H1 (cell line): ENCODE measurements at regions not wholly inside any gene's neighbourhood (a gene's known extent, or its start where the extent isn't known, plus 50 kb on each side); places are given as distances from the start of the nearest gene placed in this dataset.

Experiments
- CTCF ChIA-PET: fragments of 300-600 bp; sonication (Branson Sonifier 250); formaldehyde crosslinking; loops from one replicate; lab custom pipeline; 2021; ENCODE audit not compliant: partially characterized antibody; lab: Charles Lee
- POLR2A ChIA-PET: fragments of 300-600 bp; sonication (Branson Sonifier 250); formaldehyde crosslinking; loops from one replicate; lab custom pipeline; 2021; ENCODE audit warnings: inconsistent platforms; ENCODE audit not compliant: partially characterized antibody; lab: Charles Lee
- DNase-seq, 2 experiments: peaks; one replicate each; pipeline versions ENCODE4 v3.0.0 to v3.0.0-alpha.2; 2010 to 2022; ENCODE audit warnings: low spot score in 2 of 2, low read depth in 1 of 2, mixed read lengths in 1 of 2
- FAIRE-seq: peaks from 2 replicates; lab custom pipeline; 2011; peaks lifted over from hg19 to GRCh38; lab: Jason Lieb, UNC
- H2AFZ ChIP-seq: 2 replicates; pipeline ENCODE4 v1.8.1; 2012; ENCODE audit warnings: low read length, inconsistent platforms
- H2AK5ac ChIP-seq: 2 replicates; pipeline ENCODE4 v1.6.1; 2013; ENCODE audit warnings: low read depth, low read length
- H2BK120ac ChIP-seq: replicated peaks from 2 replicates; pipeline ENCODE3; 2013; ENCODE audit warnings: low read depth, low read length, inconsistent platforms
- H2BK12ac ChIP-seq: 2 replicates; pipeline ENCODE4 v1.6.1; 2013; ENCODE audit warnings: low read depth, low read length
- H2BK15ac ChIP-seq: 2 replicates; pipeline ENCODE4 v1.6.1; 2013; ENCODE audit warnings: low read length
- H2BK20ac ChIP-seq: 2 replicates; pipeline ENCODE4 v1.6.1; 2013; ENCODE audit warnings: low read length
- H2BK5ac ChIP-seq: 2 replicates; pipeline ENCODE4 v1.6.1; 2013; ENCODE audit warnings: low read depth, low read length
- H3K14ac ChIP-seq: 2 replicates; pipeline ENCODE4 v1.6.1; 2013; ENCODE audit warnings: inconsistent platforms; ENCODE audit not compliant: insufficient read length
- H3K18ac ChIP-seq: 2 replicates; pipeline ENCODE4 v1.6.1; 2013; ENCODE audit warnings: low read length; ENCODE audit errors: extremely low read depth
- H3K23ac ChIP-seq: 2 replicates; pipeline ENCODE4 v1.6.1; 2013; ENCODE audit warnings: inconsistent platforms; ENCODE audit not compliant: insufficient read length
- H3K23me2 ChIP-seq: 2 replicates; pipeline ENCODE4 v1.6.1; 2013; ENCODE audit warnings: low read depth, low read length
- H3K27ac ChIP-seq: 2 replicates; pipeline ENCODE4 v1.6.1; 2011; ENCODE audit warnings: low read depth, low read length, inconsistent platforms
- H3K27me3 ChIP-seq, 4 experiments: replicated peaks in 1 of 4; 1 replicate in 1 of 4; 2 replicates in 3 of 4; pipeline versions ENCODE4 v1.6.1 to v1.8.1; 2011 to 2013; ENCODE audit warnings: low read length in 3 of 4, mild to moderate bottlenecking in 3 of 4, inconsistent platforms in 2 of 4, mixed read lengths in 2 of 4, moderate library complexity in 1 of 4; ENCODE audit not compliant: control insufficient read depth in 3 of 4, insufficient read depth in 3 of 4; ENCODE audit errors: extremely low read depth in 1 of 4
- H3K36me3 ChIP-seq, 4 experiments: 2 replicates each; pipeline versions ENCODE4 v1.6.1 to v1.8.1; 2011 to 2013; ENCODE audit warnings: mild to moderate bottlenecking in 4 of 4, low read length in 3 of 4, moderate library complexity in 2 of 4, control low read depth in 1 of 4, inconsistent platforms in 1 of 4; ENCODE audit not compliant: insufficient read depth in 4 of 4, control insufficient read depth in 2 of 4
- H3K4ac ChIP-seq: replicated peaks from 2 replicates; pipeline ENCODE3; 2013; ENCODE audit warnings: low read length, low read depth, mixed read lengths, inconsistent platforms; ENCODE audit not compliant: insufficient read length
- H3K4me1 ChIP-seq, 4 experiments: replicated peaks in 1 of 4; 1 replicate in 1 of 4; 2 replicates in 3 of 4; pipeline versions ENCODE4 v1.6.1 to v1.8.1; 2011 to 2013; ENCODE audit warnings: low read length in 3 of 4, inconsistent platforms in 2 of 4, mixed read lengths in 1 of 4; ENCODE audit not compliant: insufficient read depth in 4 of 4, control insufficient read depth in 3 of 4
- H3K4me2 ChIP-seq, 2 experiments: 2 replicates each; pipeline versions ENCODE4 v1.6.1 to v1.8.1; 2011 to 2013; ENCODE audit warnings: low read depth in 2 of 2, low read length in 2 of 2, control low read depth in 1 of 2, inconsistent platforms in 1 of 2, mild to moderate bottlenecking in 1 of 2; ENCODE audit not compliant: insufficient read depth in 1 of 2
- H3K4me3 ChIP-seq, 4 experiments: fragments of 200-600, 300-600 bp in 1 of 4; sonication (generic), shearing (Covaris generic), sonication (Bioruptor Twin) in 1 of 4; 2 replicates each; pipeline versions ENCODE4 v1.5.1 to v1.8.1; 2011 to 2016; ENCODE audit warnings: low read length in 4 of 4, low read depth in 3 of 4, control low read depth in 2 of 4, inconsistent platforms in 2 of 4, mild to moderate bottlenecking in 2 of 4, mixed read lengths in 1 of 4, moderate library complexity in 1 of 4; ENCODE audit not compliant: insufficient read depth in 2 of 4; ENCODE audit errors: extremely low read depth in 1 of 4
- H3K56ac ChIP-seq: replicated peaks from 2 replicates; pipeline ENCODE3; 2013; ENCODE audit warnings: low read depth, mild to moderate bottlenecking, mixed read lengths, low read length, inconsistent platforms; ENCODE audit not compliant: insufficient read length
- H3K79me1 ChIP-seq: 2 replicates; pipeline ENCODE4 v1.6.1; 2013; ENCODE audit warnings: low read depth, low read length, control low read depth
- H3K79me2 ChIP-seq, 2 experiments: 2 replicates each; pipeline versions ENCODE4 v1.6.1 to v1.8.1; 2012 to 2013; ENCODE audit warnings: low read length in 2 of 2, mild to moderate bottlenecking in 2 of 2, inconsistent platforms in 1 of 2; ENCODE audit not compliant: insufficient read depth in 2 of 2, control insufficient read depth in 1 of 2
- H3K9ac ChIP-seq, 4 experiments: replicated peaks in 1 of 4; 1 replicate in 1 of 4; 2 replicates in 3 of 4; pipeline versions ENCODE4 v1.6.1 to v1.8.1; 2011 to 2013; ENCODE audit warnings: low read depth in 3 of 4, low read length in 3 of 4, control low read depth in 2 of 4, mild to moderate bottlenecking in 2 of 4, moderate library complexity in 2 of 4, inconsistent platforms in 1 of 4; ENCODE audit errors: extremely low read depth in 1 of 4
- H3K9me3 ChIP-seq, 2 experiments: 2 replicates each; pipeline versions ENCODE4 v1.6.1 to v1.8.1; 2012 to 2013; ENCODE audit warnings: mild to moderate bottlenecking in 2 of 2, moderate library complexity in 2 of 2, control low read depth in 1 of 2, inconsistent platforms in 1 of 2, low read depth in 1 of 2, low read length in 1 of 2, mixed read lengths in 1 of 2; ENCODE audit not compliant: insufficient read depth in 2 of 2
- H4K20me1 ChIP-seq, 2 experiments: replicated peaks in 1 of 2; 2 replicates each; pipeline versions ENCODE3 to v1.8.1; 2011 to 2013; ENCODE audit warnings: inconsistent platforms in 2 of 2, low read length in 2 of 2, mild to moderate bottlenecking in 1 of 2; ENCODE audit not compliant: insufficient read depth in 2 of 2, control insufficient read depth in 1 of 2
- H4K5ac ChIP-seq: 2 replicates; pipeline ENCODE4 v1.6.1; 2013; ENCODE audit warnings: low read length, low read depth, mixed read lengths, inconsistent platforms; ENCODE audit not compliant: insufficient read length
- H4K8ac ChIP-seq: 2 replicates; pipeline ENCODE4 v1.8.0; 2013; ENCODE audit warnings: mild to moderate bottlenecking, moderate library complexity, low read length, inconsistent platforms; ENCODE audit not compliant: insufficient read depth; ENCODE audit errors: extremely low read depth
- H4K91ac ChIP-seq: replicated peaks from 2 replicates; pipeline ENCODE3; 2013; ENCODE audit warnings: low read length, mixed read lengths, inconsistent platforms; ENCODE audit not compliant: insufficient read length
- BACH1 ChIP-seq: IDR thresholded peaks from 2 replicates; pipeline ENCODE4 v1.6.1; 2012; ENCODE audit warnings: low read length, improper control_type of control experiment
- CBX5 ChIP-seq: fragments of 300-800, 300-1000 bp; sonication (generic); IDR thresholded peaks from 2 replicates; pipeline ENCODE4 v1.7.1; 2016; ENCODE audit warnings: antibody characterized with exemption, low read length, low read depth
- CHD2 ChIP-seq: IDR thresholded peaks from 2 replicates; pipeline ENCODE4 v1.6.1; 2012; ENCODE audit warnings: low read length, improper control_type of control experiment
- CTBP2 ChIP-seq: IDR thresholded peaks from 2 replicates; pipeline ENCODE4 v1.7.0; 2011; ENCODE audit warnings: borderline replicate concordance, mild to moderate bottlenecking, moderate library complexity, mixed read lengths, low read length; ENCODE audit not compliant: insufficient read depth, insufficient read length
- FOSL1 ChIP-seq: IDR thresholded peaks from 2 replicates; pipeline ENCODE4 v1.6.1; 2011; ENCODE audit warnings: mild to moderate bottlenecking, low read depth, low read length, moderate library complexity; ENCODE audit not compliant: insufficient read depth
- GABPA ChIP-seq: IDR thresholded peaks from 2 replicates; pipeline ENCODE4 v1.6.1; 2011; ENCODE audit warnings: mild to moderate bottlenecking, low read length, moderate library complexity, borderline replicate concordance; ENCODE audit not compliant: insufficient read depth
- JUN ChIP-seq: IDR thresholded peaks from 2 replicates; pipeline ENCODE4 v1.6.1; 2011; ENCODE audit warnings: low read depth, mild to moderate bottlenecking, improper control_type of control experiment, low read length
- KDM5A ChIP-seq: fragments of 200-600 bp; IDR thresholded peaks from 2 replicates; pipeline ENCODE4 v1.7.1; 2012; ENCODE audit warnings: mild to moderate bottlenecking, low read length, inconsistent platforms, mixed read lengths
- MAX ChIP-seq: IDR thresholded peaks from 2 replicates; pipeline ENCODE4 v1.6.1; 2012; ENCODE audit warnings: inconsistent platforms
- NANOG ChIP-seq: IDR thresholded peaks from 2 replicates; pipeline ENCODE4 v1.6.1; 2011; ENCODE audit warnings: low read length, low read depth, mild to moderate bottlenecking, inconsistent platforms; ENCODE audit not compliant: insufficient read depth, poor library complexity, severe bottlenecking
- SIN3A ChIP-seq, 2 experiments: IDR thresholded peaks in 1 of 2; conservative IDR thresholded peaks in 1 of 2; 2 replicates each; pipeline ENCODE4 v1.6.1; 2011 to 2012; ENCODE audit warnings: low read length in 2 of 2, improper control_type of control experiment in 1 of 2, low read depth in 1 of 2, mild to moderate bottlenecking in 1 of 2
- SRF ChIP-seq: IDR thresholded peaks from 2 replicates; pipeline ENCODE4 v1.6.1; 2011; ENCODE audit warnings: mild to moderate bottlenecking, low read depth, low read length, moderate library complexity
- ZNF274 ChIP-seq: IDR thresholded peaks from 2 replicates; pipeline ENCODE4 v1.7.0; 2012; ENCODE audit warnings: low read length, borderline replicate concordance; ENCODE audit errors: extremely low read depth
- WGBS, 2 experiments: shearing (Covaris generic) in 1 of 2; methylation state at CpG; one replicate each; pipeline versions ENCODE4 v1.1.6 to v1.1.7; 2013 to 2015; ENCODE audit warnings: low lambda C conversion rate in 2 of 2, mixed read lengths in 2 of 2, inconsistent platforms in 1 of 2, low coverage in 1 of 2, missing lambda C conversion rate in 1 of 2; ENCODE audit not compliant: insufficient replicate concordance in 2 of 2, insufficient coverage in 1 of 2, insufficient read length in 1 of 2; ENCODE audit errors: extremely low coverage in 1 of 2, missing lambda C conversion rate in 1 of 2; 5-methylcytosine and 5-hydroxymethylcytosine counted together

- no peak overlapping the region for H2AK5ac ChIP-seq
- no peak overlapping the region for H4K91ac ChIP-seq
- no peaks in the 10 kb centered on the region for H3K4me1 ChIP-seq
- H2AFZ ChIP-seq: no peak overlapping the region
- no peak overlapping the region for H2BK20ac ChIP-seq
- H3K9me3 ChIP-seq: peaks cover 2 to 11% of the 10 kb centered on the region in 2 experiments; a peak in 3 of 4 replicates
- POLR2A ChIA-PET: no interaction called here
- H3K14ac ChIP-seq: no peak overlapping the region
- H2BK5ac ChIP-seq: no peak overlapping the region
- H3K79me1 ChIP-seq: no peaks in the 10 kb centered on the region
- H3K36me3 ChIP-seq: no peaks in the 10 kb centered on the region
- H3K23ac ChIP-seq: no peak overlapping the region
- no peak overlapping the region for H3K9ac ChIP-seq
- H3K27ac ChIP-seq: no peak overlapping the region
- no peaks in the 10 kb centered on the region for H3K79me2 ChIP-seq
- no peak overlapping the region for H3K56ac ChIP-seq
- H3K27me3 ChIP-seq: no peaks in the 10 kb centered on the region
- H4K20me1 ChIP-seq: no peaks in the 10 kb centered on the region
- H3K4me3 ChIP-seq: no peak overlapping the region
- 85% methylated on average over 3 of the region's 3 CpGs; no CpG with 5 or more reads in 1 of the 2 experiments for WGBS, 2 experiments
- CTCF ChIA-PET: interaction anchor here (2.2 kb wide), 1 partner anchor 13 kb away, joined by 6 read pairs; no protein-coding TSS in a partner anchor
- no peak overlapping the region for H3K4me2 ChIP-seq
- no peak for FAIRE-seq
- no peak overlapping the region for H4K5ac ChIP-seq
- H3K4ac ChIP-seq: no peak overlapping the region
- no peak overlapping the region for H3K18ac ChIP-seq
- no peaks in the 10 kb centered on the region for H3K23me2 ChIP-seq
- no peak for DNase-seq
- H2BK15ac ChIP-seq: no peak overlapping the region
- no peak overlapping the region for H4K8ac ChIP-seq
- no peak overlapping the region for H2BK120ac ChIP-seq
- no peak overlapping the region for H2BK12ac ChIP-seq
- no peak for TF ChIP-seq CBX5
- TF ChIP-seq GABPA: no peak
- no peak for TF ChIP-seq KDM5A
- no peak for TF ChIP-seq JUN
- TF ChIP-seq ZNF274: no peak
- TF ChIP-seq BACH1: no peak
- no peak for TF ChIP-seq CHD2
- TF ChIP-seq SRF: no peak
- TF ChIP-seq SIN3A (conservative IDR thresholded peaks at IDR 0.05 in 1 of 2, IDR thresholded peaks at IDR 0.05 in 1 of 2; ENCODE audit: low read depth in 1 of 2, low read length in 2 of 2): no peak
- no peak for TF ChIP-seq NANOG
- no peak for TF ChIP-seq FOSL1
- no peak for TF ChIP-seq MAX
- TF ChIP-seq CTBP2: no peak
These were observed 106.8 kb downstream of the GLRX3 start for GRCh38 chr10:130243015-130243414.
